ENCODE measurements at regions not wholly inside any gene's neighbourhood (a gene's known extent, or its start where the extent isn't known, plus 50 kb on each side); places are given as distances from the start of the nearest gene placed in this dataset.

- DNase-seq (ENCODE audit: low read depth): no peak
These were observed 86.5 kb upstream of the TAF1B start for GRCh38 chr2:9756692-9757250.

- no peak for DNase-seq (ENCODE audit: low read depth)
These were observed 85.6 kb upstream of the TAF1B start for GRCh38 chr2:9757501-9758264.

GRCh38 chr2:9758741-9759140 is 84.5 kb upstream of the TAF1B start:
- DNase-seq (ENCODE audit: low read depth): no peak

- DNase-seq (ENCODE audit: low read depth): no peak
These were observed 83.0 kb upstream of the TAF1B start for GRCh38 chr2:9760069-9760901.

- DNase-seq (ENCODE audit: low read depth): no peak
These were observed 82.4 kb upstream of the TAF1B start for GRCh38 chr2:9760902-9761228.

- no peak for DNase-seq (ENCODE audit: low read depth)
These were observed 81.7 kb upstream of the TAF1B start for GRCh38 chr2:9761577-9761976.

GRCh38 chr2:9762164-9762563 is 81.1 kb upstream of the TAF1B start:
- no peak for DNase-seq (ENCODE audit: low read depth)

GRCh38 chr2:9762941-9763340 is 80.3 kb upstream of the TAF1B start:
- DNase-seq (ENCODE audit: low read depth): no peak

GRCh38 chr2:9763356-9764152 is 79.7 kb upstream of the TAF1B start:
- DNase-seq (ENCODE audit: low read depth): no peak

GRCh38 chr2:9764153-9764778 is 79.0 kb upstream of the TAF1B start:
- no peak for DNase-seq (ENCODE audit: low read depth)

- no peak for DNase-seq (ENCODE audit: low read depth)
These were observed 77.4 kb upstream of the TAF1B start for GRCh38 chr2:9765611-9766531.

- DNase-seq (ENCODE audit: low read depth): no peak
These were observed 75.5 kb upstream of the TAF1B start for GRCh38 chr2:9767656-9768281.

GRCh38 chr2:9768388-9768787 is 74.9 kb upstream of the TAF1B start:
- no peak for DNase-seq (ENCODE audit: low read depth)

GRCh38 chr2:9769171-9770005 is 73.9 kb upstream of the TAF1B start:
- no peak for DNase-seq (ENCODE audit: low read depth)

- no peak for DNase-seq (ENCODE audit: low read depth)
These were observed 73.3 kb upstream of the TAF1B start for GRCh38 chr2:9770006-9770307.

- DNase-seq (ENCODE audit: low read depth): no peak
These were observed 72.8 kb upstream of the TAF1B start for GRCh38 chr2:9770308-9771100.

- no peak for DNase-seq (ENCODE audit: low read depth)
These were observed 72.2 kb upstream of the TAF1B start for GRCh38 chr2:9771101-9771449.

- DNase-seq (ENCODE audit: low read depth): no peak
These were observed 71.7 kb upstream of the TAF1B start for GRCh38 chr2:9771481-9772017.

Measured in activated T-cell treated with anti-CD3 and anti-CD28 coated beads for 48 hours (primary cell).